ENCODE measurements at regions not wholly inside any gene's neighbourhood (a gene's known extent, or its start where the extent isn't known, plus 50 kb on each side); places are given as distances from the start of the nearest gene placed in this dataset.
"Not testable (repeated sequence)": the region's sequence is repeated elsewhere in the genome, so short reads cannot be mapped to it uniquely, and the experiment has no call there.

DNA sequence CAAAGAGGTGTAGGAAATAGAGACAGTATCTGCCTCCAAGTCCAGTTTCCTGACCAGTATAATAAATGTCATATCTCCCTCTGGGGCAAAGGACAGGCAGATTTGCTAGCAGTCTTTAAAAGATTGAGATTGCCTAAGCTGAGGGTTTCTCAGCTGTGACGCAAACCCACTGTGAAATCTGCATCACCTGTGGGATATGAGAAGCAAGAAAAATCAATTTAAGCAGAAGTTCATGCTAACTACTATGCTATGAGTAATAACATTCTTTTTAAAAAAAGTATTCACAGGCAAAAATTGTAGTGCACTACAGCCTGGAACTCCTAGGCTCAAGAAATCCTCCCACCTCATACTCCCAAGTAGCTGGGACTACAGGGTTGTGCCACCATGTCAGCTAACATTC is 168.1 kb upstream of the POC5 start:
- Histone ChIP-seq H3K4me1 (replicated peaks in 1 of 2) (no peaks in the 10 kb centered on the region), H3K4me3 (no peak overlapping the region), H3K27me3 (no peaks in the 10 kb centered on the region), H3K36me3 (replicated peaks in 1 of 2) (no peaks in the 10 kb centered on the region), H3K27ac (no peak overlapping the region), H3K9me3 (replicated peaks in 1 of 3) (no peaks in the 10 kb centered on the region)
- no peak for TF ChIP-seq POLR2A (IDR thresholded peaks at IDR 0.05)
- TF ChIP-seq, protein P1, sequence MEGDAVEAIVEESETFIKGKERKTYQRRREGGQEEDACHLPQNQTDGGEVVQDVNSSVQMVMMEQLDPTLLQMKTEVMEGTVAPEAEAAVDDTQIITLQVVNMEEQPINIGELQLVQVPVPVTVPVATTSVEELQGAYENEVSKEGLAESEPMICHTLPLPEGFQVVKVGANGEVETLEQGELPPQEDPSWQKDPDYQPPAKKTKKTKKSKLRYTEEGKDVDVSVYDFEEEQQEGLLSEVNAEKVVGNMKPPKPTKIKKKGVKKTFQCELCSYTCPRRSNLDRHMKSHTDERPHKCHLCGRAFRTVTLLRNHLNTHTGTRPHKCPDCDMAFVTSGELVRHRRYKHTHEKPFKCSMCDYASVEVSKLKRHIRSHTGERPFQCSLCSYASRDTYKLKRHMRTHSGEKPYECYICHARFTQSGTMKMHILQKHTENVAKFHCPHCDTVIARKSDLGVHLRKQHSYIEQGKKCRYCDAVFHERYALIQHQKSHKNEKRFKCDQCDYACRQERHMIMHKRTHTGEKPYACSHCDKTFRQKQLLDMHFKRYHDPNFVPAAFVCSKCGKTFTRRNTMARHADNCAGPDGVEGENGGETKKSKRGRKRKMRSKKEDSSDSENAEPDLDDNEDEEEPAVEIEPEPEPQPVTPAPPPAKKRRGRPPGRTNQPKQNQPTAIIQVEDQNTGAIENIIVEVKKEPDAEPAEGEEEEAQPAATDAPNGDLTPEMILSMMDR (IDR thresholded peaks at IDR 0.05) = no peak
- 85 to 96% (median 87%) methylated on average over 1 of the region's 1 CpG for WGBS, 4 donors
- intact Hi-C loops (cut with DNase I) = no loop called here
- no peak for DNase-seq

DNA sequence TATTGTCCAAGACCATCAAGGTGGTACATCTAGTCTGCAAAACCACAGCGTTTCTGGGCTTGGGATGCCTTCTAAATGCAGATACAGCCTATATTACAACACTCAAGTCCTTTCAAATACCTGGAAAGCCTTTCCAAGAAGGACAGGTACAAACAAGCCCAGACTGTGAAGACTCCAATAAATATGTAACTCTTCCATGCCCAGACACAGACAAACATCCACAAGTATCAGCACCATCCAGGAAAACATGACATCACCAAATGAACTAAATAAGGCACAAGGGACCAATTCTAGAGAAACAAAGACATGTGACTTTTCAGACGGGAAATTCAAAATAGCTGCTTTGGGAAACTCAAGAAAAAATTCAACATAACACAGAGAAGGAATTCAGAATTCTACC is 152.7 kb upstream of the POC5 start:
- 57 to 90% (median 70%) methylated on average over 2 of the region's 2 CpGs for WGBS, 4 donors
- intact Hi-C loops (cut with DNase I) = no loop called here

DNA sequence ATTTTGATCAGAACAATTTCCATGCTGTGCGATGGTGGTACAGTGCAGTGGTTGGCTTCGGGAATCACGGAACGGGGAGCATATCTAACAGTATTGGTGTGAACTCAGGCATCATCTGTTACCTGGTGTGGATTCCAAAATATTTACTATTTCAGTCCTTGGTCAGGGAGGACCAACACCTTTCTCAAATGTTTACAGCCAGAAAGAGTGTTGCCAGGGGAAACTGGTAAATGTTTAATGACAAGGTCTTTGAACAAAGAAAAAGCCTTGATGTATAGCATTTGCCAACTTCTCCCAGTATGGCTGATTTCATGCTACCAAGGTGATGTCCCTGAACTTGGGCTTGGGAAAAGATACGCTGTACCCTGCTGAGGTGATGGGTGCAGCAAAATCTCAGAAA is 145.6 kb upstream of the POC5 start:
- no peaks in the 10 kb centered on the region for H3K9me3 ChIP-seq (replicated peaks in 1 of 3)
- 83 to 91% (median 84%) methylated on average over 5 of the region's 5 CpGs for WGBS, 4 donors
- H3K27me3 ChIP-seq = no peaks in the 10 kb centered on the region
- H3K36me3 ChIP-seq (replicated peaks in 1 of 2) = no peaks in the 10 kb centered on the region
- H3K4me3 ChIP-seq = no peak overlapping the region
- H3K4me1 ChIP-seq (replicated peaks in 1 of 2) = no peaks in the 10 kb centered on the region
- no peak overlapping the region for H3K27ac ChIP-seq
- no peak for TF ChIP-seq POLR2A (IDR thresholded peaks at IDR 0.05)
- TF ChIP-seq, protein P1 (IDR thresholded peaks at IDR 0.05) = no peak
- intact Hi-C loops (cut with DNase I) = no loop called here
- no peak for DNase-seq

More for the DNA sequence above, 152.7 kb upstream of the POC5 start:
- no peak for DNase-seq
- Histone ChIP-seq H3K9me3 (replicated peaks in 1 of 3) (no peaks in the 10 kb centered on the region), H3K27me3 (no peaks in the 10 kb centered on the region), H3K27ac (no peak overlapping the region), H3K4me1 (replicated peaks in 1 of 2) (no peaks in the 10 kb centered on the region), H3K4me3 (no peak overlapping the region), H3K36me3 (replicated peaks in 1 of 2) (no peaks in the 10 kb centered on the region)
- no peak for TF ChIP-seq POLR2A (IDR thresholded peaks at IDR 0.05)
- TF ChIP-seq, protein P1 (IDR thresholded peaks at IDR 0.05) = no peak

DNA sequence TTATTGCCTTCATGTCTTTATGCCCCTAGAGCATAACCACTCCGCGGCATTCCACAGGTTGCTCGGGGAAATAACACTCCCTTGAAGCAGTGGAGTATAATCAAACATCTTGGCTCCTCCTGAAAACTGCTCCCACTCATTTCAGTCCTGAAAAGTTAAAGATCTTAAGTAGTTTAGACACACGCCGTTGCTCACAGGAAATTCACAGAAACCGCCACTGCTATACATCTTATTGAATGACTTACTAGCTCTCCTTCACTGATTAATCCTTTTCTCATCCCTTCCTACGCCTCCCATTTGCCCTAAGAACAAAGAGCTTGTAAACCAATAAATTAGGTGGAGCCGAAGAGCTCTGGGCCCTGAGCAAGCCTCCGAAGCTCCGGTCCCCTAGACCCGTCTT is 142.4 kb upstream of the POC5 start:
- H3K9me3 ChIP-seq (replicated peaks in 1 of 3); H3K4me1 ChIP-seq (replicated peaks in 1 of 2); H3K27me3 ChIP-seq; H3K36me3 ChIP-seq (replicated peaks in 1 of 2); DNase-seq; H3K4me3 ChIP-seq; H3K27ac ChIP-seq; intact Hi-C loops (cut with DNase I): not testable (repeated sequence)
- WGBS, 4 donors = 60 to 65% (median 61%) methylated on average over 10 to 11 of the region's 11 CpGs

DNA sequence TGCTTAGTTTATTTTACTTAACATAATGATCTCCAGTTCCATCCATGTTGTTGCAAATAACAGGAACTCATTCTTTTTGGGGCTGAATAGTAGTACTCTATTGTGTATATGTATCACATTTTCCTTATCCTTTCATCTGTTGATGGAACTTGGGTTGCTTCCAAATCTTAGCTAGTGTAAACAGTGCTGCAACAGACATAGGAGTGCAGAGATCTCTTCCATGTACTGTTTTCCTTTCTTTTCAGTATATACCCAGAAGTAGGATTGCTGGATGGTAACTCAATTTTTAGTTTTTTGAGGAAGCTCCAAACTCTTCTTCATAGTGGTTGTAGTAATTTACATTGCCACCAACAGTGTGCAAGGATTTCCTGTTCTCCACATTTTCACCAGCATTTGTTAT is 138.8 kb upstream of the POC5 start:
- no peak for DNase-seq
- H3K36me3 ChIP-seq (replicated peaks in 1 of 2) = no peaks in the 10 kb centered on the region
- H3K27me3 ChIP-seq = no peaks in the 10 kb centered on the region
- H3K27ac ChIP-seq = no peak overlapping the region
- intact Hi-C loops (cut with DNase I) = no loop called here
- no peaks in the 10 kb centered on the region for H3K4me1 ChIP-seq (replicated peaks in 1 of 2)
- no peak overlapping the region for H3K4me3 ChIP-seq
- TF ChIP-seq POLR2A (IDR thresholded peaks at IDR 0.05) = no peak
- TF ChIP-seq, protein P1 (IDR thresholded peaks at IDR 0.05) = no peak
- no peaks in the 10 kb centered on the region for H3K9me3 ChIP-seq (replicated peaks in 1 of 3)
